ENCODE measurements at regions not wholly inside any gene's neighbourhood (a gene's known extent, or its start where the extent isn't known, plus 50 kb on each side); places are given as distances from the start of the nearest gene placed in this dataset.
"Not testable (repeated sequence)": the region's sequence is repeated elsewhere in the genome, so short reads cannot be mapped to it uniquely, and the experiment has no call there.

DNA sequence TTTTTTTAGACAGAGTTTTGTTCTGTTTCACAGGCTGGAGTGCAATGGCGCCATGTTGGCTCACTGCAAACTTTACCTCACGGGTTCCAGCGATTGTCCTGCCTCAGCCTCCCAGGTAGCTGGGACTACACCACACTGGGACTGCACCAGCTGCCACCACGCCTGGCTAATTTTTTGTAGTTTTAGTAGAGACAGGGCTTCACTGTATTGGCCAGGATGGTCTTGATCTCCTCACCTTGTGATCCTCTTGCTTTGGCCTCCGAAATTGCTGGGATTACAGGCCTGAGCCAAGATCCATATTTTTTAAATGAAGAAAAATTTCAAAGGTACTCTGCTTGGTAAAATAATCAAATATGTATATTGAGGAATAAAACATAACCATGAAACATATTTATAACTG is 195.8 kb upstream of the TPTE start:
- not testable (repeated sequence) for H3K79me2 ChIP-seq; H3K4me3 ChIP-seq; H3K9me2 ChIP-seq (replicated peaks; ENCODE audit: insufficient read depth); H3K36me3 ChIP-seq (replicated peaks; ENCODE audit: insufficient read depth, low read depth); H3K27me3 ChIP-seq; H3K4me2 ChIP-seq; H3K4me1 ChIP-seq (ENCODE audit: insufficient read depth); H4K20me1 ChIP-seq (ENCODE audit: insufficient read depth, poor library complexity, severe bottlenecking); H2AFZ ChIP-seq; DNase-seq (ENCODE audit: low spot score); H3K27ac ChIP-seq
- H3K9me3 ChIP-seq (ENCODE audit: low read depth) = peaks cover 32% of the 10 kb centered on the region
- 64% methylated on average over 5 of the region's 5 CpGs for WGBS (ENCODE audit: low lambda C conversion rate, missing lambda C conversion rate)

DNA sequence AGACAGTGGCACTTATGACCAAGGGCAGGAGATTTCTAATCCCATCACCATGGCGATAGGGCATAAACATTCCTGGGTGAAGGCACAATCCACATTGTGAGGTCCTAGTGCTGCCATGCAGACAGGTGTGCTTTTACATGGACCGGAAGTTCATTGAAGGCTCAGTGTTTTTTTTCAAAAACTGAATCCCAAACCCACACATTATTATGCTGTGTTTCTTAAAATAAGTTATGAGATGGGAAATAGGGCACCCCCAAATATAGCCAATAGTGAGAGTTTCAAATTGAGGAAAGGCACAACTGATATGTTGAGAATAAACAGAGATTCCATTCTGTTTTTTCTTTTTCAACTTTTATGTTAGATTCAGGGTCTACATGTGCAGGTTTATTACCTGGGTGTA is 195.2 kb upstream of the TPTE start:
- H3K9me3 ChIP-seq (ENCODE audit: low read depth) = peaks cover 36% of the 10 kb centered on the region
- DNase-seq (ENCODE audit: low spot score); H3K27me3 ChIP-seq; H3K4me2 ChIP-seq; H3K9me2 ChIP-seq (replicated peaks; ENCODE audit: insufficient read depth); H3K36me3 ChIP-seq (replicated peaks; ENCODE audit: insufficient read depth, low read depth); H3K4me3 ChIP-seq; H3K27ac ChIP-seq; H4K20me1 ChIP-seq (ENCODE audit: insufficient read depth, poor library complexity, severe bottlenecking); H3K79me2 ChIP-seq; H3K4me1 ChIP-seq (ENCODE audit: insufficient read depth); H2AFZ ChIP-seq: not testable (repeated sequence)
- WGBS (ENCODE audit: low lambda C conversion rate, missing lambda C conversion rate) = 82% methylated on average over 2 of the region's 2 CpGs

DNA sequence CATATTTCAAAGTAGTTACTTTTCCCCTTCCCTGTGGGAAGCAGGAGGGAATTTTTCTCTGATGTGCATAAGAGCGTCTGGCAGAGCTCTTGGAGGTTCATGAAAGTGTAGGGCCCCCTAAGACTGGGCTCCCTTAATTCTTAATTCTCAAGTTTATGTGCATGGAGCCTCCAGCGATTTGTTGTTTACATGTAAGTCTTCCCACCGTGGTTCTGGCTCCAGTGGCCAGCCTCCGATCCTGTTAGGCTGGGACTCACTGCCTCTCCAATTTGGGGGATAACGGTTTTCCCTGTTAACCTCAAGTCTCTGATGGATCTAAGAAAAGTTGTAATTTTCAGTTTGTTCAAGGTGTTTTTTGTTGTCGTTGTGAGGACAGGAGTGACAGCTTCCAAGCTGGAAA is 192.7 kb upstream of the TPTE start:
- H3K4me2 ChIP-seq; H4K20me1 ChIP-seq (ENCODE audit: insufficient read depth, poor library complexity, severe bottlenecking); H3K4me3 ChIP-seq; H2AFZ ChIP-seq; H3K27ac ChIP-seq; DNase-seq (ENCODE audit: low spot score); H3K27me3 ChIP-seq; H3K79me2 ChIP-seq; H3K9me2 ChIP-seq (replicated peaks; ENCODE audit: insufficient read depth); H3K4me1 ChIP-seq (ENCODE audit: insufficient read depth); H3K36me3 ChIP-seq (replicated peaks; ENCODE audit: insufficient read depth, low read depth): not testable (repeated sequence)
- WGBS (ENCODE audit: low lambda C conversion rate, missing lambda C conversion rate) = 49% methylated on average over 6 of the region's 6 CpGs
- H3K9me3 ChIP-seq (ENCODE audit: low read depth) = peaks cover 38% of the 10 kb centered on the region

DNA sequence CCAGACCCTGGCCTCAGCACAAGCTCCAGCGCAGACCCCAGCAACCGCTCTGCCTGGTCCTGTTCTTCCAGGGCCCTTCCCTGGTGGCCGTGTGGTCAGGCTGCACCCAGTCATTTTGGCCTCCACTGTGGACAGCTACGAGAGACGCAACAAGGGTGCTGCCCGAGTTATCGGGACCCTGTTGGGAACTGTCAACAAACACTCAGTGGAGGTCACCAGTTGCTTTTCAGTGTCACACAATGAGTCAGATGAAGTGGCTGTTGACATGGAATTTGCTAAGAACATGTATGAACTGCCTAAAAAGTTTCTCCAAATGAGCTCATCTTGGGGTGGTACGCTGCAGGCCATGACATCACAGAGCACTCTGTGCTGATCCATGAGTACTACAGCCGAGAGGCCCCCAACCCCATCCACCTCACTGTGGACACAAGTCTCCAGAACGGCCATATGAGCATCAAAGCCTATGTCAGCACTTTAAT is 190.7 kb upstream of the TPTE start:
- peak; percentile 38 for DNase-seq (ENCODE audit: low spot score)
- H3K27ac ChIP-seq = not testable (repeated sequence)
- WGBS (ENCODE audit: low lambda C conversion rate, missing lambda C conversion rate) = 77% methylated on average over 10 of the region's 10 CpGs

DNA sequence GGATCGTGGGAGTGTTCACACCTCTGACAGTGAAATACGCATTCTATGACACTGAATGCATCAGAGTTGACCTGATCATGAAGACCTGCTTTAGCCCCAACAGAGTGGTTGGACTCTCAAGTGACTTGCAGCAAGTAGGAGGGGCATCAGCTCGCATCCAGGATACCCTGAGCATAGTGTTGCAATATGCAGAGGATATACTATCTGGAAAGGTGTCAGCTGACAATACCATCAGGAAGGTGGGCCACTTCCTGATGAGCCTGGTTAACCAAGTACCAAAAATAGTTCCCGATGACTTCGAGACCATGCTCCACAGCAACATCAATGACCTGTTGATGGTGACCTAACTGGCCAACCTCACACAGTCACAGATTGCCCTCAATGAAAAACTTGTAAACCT is 190.2 kb upstream of the TPTE start:
- peaks cover 38% of the 10 kb centered on the region for H3K9me3 ChIP-seq (ENCODE audit: low read depth)

More for the DNA sequence above, 190.7 kb upstream of the TPTE start:
- H3K4me1 ChIP-seq (ENCODE audit: insufficient read depth); H3K4me2 ChIP-seq; H4K20me1 ChIP-seq (ENCODE audit: insufficient read depth, poor library complexity, severe bottlenecking); H3K9me2 ChIP-seq (replicated peaks; ENCODE audit: insufficient read depth); H3K27me3 ChIP-seq; H3K79me2 ChIP-seq; H3K36me3 ChIP-seq (replicated peaks; ENCODE audit: insufficient read depth, low read depth); H2AFZ ChIP-seq; H3K4me3 ChIP-seq: not testable (repeated sequence)
- H3K9me3 ChIP-seq (ENCODE audit: low read depth) = peaks cover 38% of the 10 kb centered on the region

DNA sequence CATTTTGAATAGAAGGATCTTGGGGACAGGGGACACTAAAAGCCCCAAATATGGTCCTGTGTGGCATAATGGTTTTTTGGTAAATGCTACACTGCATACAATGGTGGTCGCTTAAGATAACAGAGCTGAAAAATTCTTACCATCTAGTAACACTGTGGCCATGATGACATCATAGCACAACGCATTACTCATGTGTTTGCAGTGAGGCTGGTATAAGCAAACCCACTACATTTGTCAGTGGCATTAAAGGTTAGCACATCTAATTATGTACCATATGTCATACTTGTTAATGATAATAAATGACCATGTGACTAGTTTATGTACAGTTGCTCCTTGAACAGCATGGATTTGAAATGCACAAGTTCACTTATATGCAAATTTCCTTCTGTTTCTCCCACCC is 188.4 kb upstream of the TPTE start:
- not testable (repeated sequence) for H3K9me2 ChIP-seq (replicated peaks; ENCODE audit: insufficient read depth); DNase-seq (ENCODE audit: low spot score)
- H3K9me3 ChIP-seq (ENCODE audit: low read depth) = peaks cover 23% of the 10 kb centered on the region

More for the DNA sequence above, 190.2 kb upstream of the TPTE start:
- not testable (repeated sequence) for H3K4me2 ChIP-seq; H4K20me1 ChIP-seq (ENCODE audit: insufficient read depth, poor library complexity, severe bottlenecking); H3K27me3 ChIP-seq; H3K4me3 ChIP-seq; H3K27ac ChIP-seq; H2AFZ ChIP-seq; H3K4me1 ChIP-seq (ENCODE audit: insufficient read depth); H3K79me2 ChIP-seq; H3K9me2 ChIP-seq (replicated peaks; ENCODE audit: insufficient read depth); H3K36me3 ChIP-seq (replicated peaks; ENCODE audit: insufficient read depth, low read depth)
- 79% methylated on average over 5 of the region's 5 CpGs for WGBS (ENCODE audit: low lambda C conversion rate, missing lambda C conversion rate)
- peak; percentile 17 for DNase-seq (ENCODE audit: low spot score)

DNA sequence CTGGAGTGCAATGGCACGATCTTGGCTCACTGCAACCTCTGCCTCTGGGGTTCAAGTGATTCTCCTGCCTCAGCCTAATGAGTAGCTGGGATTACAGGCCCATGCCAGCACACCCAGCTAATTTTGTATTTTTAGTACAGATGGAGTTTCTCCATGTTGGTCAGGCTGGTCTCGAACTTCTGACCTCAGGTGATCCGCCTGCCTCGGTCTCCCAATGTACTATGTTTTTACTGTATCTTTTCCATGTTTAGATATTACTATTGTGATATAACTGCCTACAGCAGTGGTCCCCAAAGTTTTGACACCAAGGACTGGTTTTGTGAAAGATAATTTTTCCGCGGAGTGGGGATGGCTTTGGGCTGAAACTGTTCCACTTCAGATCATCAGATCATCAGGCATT is 187.0 kb upstream of the TPTE start:
- H3K9me2 ChIP-seq (replicated peaks; ENCODE audit: insufficient read depth); H3K4me1 ChIP-seq (ENCODE audit: insufficient read depth); H3K27ac ChIP-seq; H3K79me2 ChIP-seq; H4K20me1 ChIP-seq (ENCODE audit: insufficient read depth, poor library complexity, severe bottlenecking); H3K4me3 ChIP-seq; H3K4me2 ChIP-seq; H2AFZ ChIP-seq; H3K27me3 ChIP-seq; H3K36me3 ChIP-seq (replicated peaks; ENCODE audit: insufficient read depth, low read depth); DNase-seq (ENCODE audit: low spot score): not testable (repeated sequence)
- WGBS (ENCODE audit: low lambda C conversion rate, missing lambda C conversion rate) = 68% methylated on average over 6 of the region's 6 CpGs
- H3K9me3 ChIP-seq (ENCODE audit: low read depth) = peaks cover 22% of the 10 kb centered on the region

More for the DNA sequence above, 188.4 kb upstream of the TPTE start:
- not testable (repeated sequence) for H3K36me3 ChIP-seq (replicated peaks; ENCODE audit: insufficient read depth, low read depth); H2AFZ ChIP-seq; H3K4me3 ChIP-seq; H4K20me1 ChIP-seq (ENCODE audit: insufficient read depth, poor library complexity, severe bottlenecking); H3K27ac ChIP-seq; H3K4me2 ChIP-seq; H3K79me2 ChIP-seq; H3K27me3 ChIP-seq; H3K4me1 ChIP-seq (ENCODE audit: insufficient read depth)
- WGBS (ENCODE audit: low lambda C conversion rate, missing lambda C conversion rate) = 53% methylated on average over 2 of the region's 2 CpGs

DNA sequence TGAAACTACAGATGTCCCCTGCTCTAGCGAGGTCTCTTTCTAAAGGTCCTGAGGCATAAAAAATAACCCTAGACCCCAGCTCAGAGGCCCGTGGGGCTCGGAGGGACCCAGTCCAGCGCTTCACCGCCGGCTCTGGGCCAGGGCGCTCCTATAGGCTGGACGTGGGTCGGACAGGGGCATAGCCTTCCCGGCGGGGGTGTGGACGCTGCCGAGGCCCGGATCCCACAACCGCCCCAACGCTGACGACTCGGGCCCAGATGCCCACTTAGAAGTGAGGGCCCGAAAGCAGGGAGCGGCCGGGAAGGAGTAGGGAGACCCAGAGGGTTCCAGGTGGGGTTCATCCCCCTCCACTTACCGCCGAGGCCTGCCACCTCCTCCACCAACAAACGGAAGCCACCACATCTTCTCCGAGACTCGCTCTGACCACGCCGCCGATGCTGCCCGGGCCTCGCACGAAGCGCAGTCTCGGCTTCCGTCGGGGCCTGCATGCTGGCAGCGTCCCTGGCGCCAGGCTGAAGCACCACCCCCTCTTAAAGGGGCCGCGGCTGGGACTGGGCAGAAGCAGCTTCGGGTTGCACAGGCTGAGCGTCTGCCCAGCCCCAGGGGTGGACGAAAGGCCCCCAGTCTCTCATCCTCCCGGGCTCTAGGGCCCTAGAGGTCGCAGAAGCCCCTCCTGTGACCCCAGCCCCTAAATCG is 179.0 kb upstream of the TPTE start:
- H3K79me2 ChIP-seq; H3K36me3 ChIP-seq (replicated peaks; ENCODE audit: insufficient read depth, low read depth); H3K27ac ChIP-seq; DNase-seq (ENCODE audit: low spot score); H3K9me2 ChIP-seq (replicated peaks; ENCODE audit: insufficient read depth); H3K4me3 ChIP-seq; H3K4me2 ChIP-seq; H3K27me3 ChIP-seq; H4K20me1 ChIP-seq (ENCODE audit: insufficient read depth, poor library complexity, severe bottlenecking); H2AFZ ChIP-seq; H3K4me1 ChIP-seq (ENCODE audit: insufficient read depth): not testable (repeated sequence)
- H3K9me3 ChIP-seq (ENCODE audit: low read depth) = peaks cover 35% of the 10 kb centered on the region
- 86% methylated on average over 27 of the region's 46 CpGs for WGBS (ENCODE audit: low lambda C conversion rate, missing lambda C conversion rate)

DNA sequence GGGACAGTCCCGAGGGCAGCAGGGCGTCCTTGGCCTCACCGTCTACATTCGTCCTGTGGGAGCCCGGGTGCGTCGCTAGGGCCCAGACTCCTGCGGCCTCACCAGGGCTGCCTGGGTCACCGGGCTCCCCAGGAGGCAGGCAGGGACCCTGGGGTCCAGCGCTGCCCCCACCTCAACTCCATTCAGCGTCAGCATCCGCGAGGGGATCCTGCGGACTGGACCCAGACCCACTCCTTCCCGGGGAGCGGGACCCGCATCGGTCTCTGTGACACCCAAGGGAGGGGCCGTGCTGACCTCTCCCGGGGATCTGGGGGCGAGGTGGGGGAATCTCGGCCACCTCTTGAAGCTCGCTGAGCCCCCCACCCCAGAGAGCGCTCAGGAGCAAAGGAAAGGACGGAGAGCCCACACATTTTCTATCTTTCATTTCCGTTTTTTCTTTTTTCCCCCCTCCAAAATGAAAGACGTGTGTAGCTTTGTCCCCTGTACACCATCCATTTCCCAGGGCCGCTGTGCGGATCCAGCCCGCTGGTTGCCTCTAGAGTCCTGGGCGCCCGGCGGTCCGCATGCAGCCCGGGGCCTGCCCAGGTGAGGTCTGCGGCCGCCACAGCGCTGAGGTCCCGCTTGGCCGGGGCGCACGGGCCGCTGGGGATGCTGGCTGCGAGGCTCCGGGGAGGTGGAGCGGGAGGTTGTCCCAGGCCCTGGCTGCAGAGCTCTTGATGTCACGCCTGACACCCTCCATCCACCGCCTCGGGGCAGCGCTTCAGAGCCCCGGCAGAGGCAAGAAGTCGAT is 178.0 kb upstream of the TPTE start:
- not testable (repeated sequence) for H3K9me2 ChIP-seq (replicated peaks; ENCODE audit: insufficient read depth); H3K36me3 ChIP-seq (replicated peaks; ENCODE audit: insufficient read depth, low read depth); DNase-seq (ENCODE audit: low spot score); H3K27ac ChIP-seq; H4K20me1 ChIP-seq (ENCODE audit: insufficient read depth, poor library complexity, severe bottlenecking); H3K27me3 ChIP-seq; H2AFZ ChIP-seq; H3K4me1 ChIP-seq (ENCODE audit: insufficient read depth); H3K79me2 ChIP-seq; H3K4me3 ChIP-seq; H3K4me2 ChIP-seq
- WGBS (ENCODE audit: low lambda C conversion rate, missing lambda C conversion rate) = 89% methylated on average over 51 of the region's 52 CpGs
- H3K9me3 ChIP-seq (ENCODE audit: low read depth) = peaks cover 39% of the 10 kb centered on the region

Measured in hepatocyte (in vitro differentiated cells).